WERI-Rb-1 (cell line): ENCODE measurements at regions not wholly inside any gene's neighbourhood (a gene's known extent, or its start where the extent isn't known, plus 50 kb on each side); places are given as distances from the start of the nearest gene placed in this dataset.

Source experiments
- DNase-seq: peaks from one replicate; pipeline ENCODE4 v3.0.0-alpha.2; 2020
- H3K27ac ChIP-seq: fragments of 250-450 bp; sonication (Bioruptor Pico); 2 replicates; pipeline ENCODE4 v1.5.1; 2020; ENCODE audit warnings: mild to moderate bottlenecking, moderate library complexity
- H3K27me3 ChIP-seq: fragments of 250-450 bp; sonication (Bioruptor Pico); 2 replicates; pipeline ENCODE4 v1.5.1; 2021; ENCODE audit warnings: mild to moderate bottlenecking, low read depth, moderate library complexity; ENCODE audit not compliant: insufficient read depth, severe bottlenecking
- H3K36me3 ChIP-seq: fragments of 250-450 bp; sonication (Bioruptor Pico); 2 replicates; pipeline ENCODE4 v1.5.1; 2020; ENCODE audit warnings: mild to moderate bottlenecking, moderate library complexity
- H3K4me3 ChIP-seq: 2 replicates; pipeline ENCODE4 v1.5.1; 2011; ENCODE audit warnings: low read depth, mild to moderate bottlenecking, control low read depth, low read length
- H3K9me3 ChIP-seq: fragments of 250-450 bp; sonication (Bioruptor Pico); 2 replicates; pipeline ENCODE4 v1.5.1; 2021; ENCODE audit warnings: mild to moderate bottlenecking, moderate library complexity; ENCODE audit not compliant: severe bottlenecking
- TF ChIP-seq, protein P1 (sequence below): IDR thresholded peaks from 2 replicates; pipeline ENCODE4 v1.5.1; 2011; ENCODE audit warnings: low read depth, mild to moderate bottlenecking, control low read depth, inconsistent platforms, low read length

DNA sequence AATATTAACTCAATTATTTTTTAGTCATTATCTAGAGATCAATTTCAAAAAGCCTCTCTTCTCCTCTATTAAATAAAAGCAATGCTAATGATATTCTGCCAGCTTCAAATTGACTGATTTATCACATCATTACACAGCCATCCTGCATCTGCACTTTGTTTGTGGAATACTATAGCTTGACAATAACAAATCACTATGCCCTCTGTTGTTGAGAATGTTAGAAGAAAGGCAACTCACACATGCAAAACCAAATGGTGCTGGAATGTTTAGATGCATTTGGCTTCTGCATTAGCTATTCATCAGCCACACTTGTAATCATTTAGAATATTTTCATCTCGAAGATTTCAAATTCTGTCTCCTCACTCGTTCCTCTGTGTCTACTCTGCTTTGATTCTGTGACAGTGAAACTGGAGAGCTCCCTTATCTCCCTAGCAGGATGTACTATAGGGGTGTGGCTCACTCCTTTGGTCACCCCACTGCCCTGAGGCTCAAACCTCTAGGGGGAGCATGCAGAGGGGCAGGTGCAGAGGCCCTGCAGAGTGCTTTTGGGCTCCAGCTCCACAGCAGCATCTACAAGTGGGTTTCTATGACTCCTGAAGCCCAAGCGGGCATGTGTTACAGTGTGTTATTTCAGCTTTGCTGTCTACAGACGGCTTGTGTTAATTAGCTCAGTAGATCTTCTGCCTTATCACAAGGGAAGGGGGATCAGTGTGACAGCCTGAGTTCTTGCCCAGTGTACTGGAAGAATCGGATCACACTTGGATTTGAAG, 454.1 kb upstream of the BCHE start:
- Histone ChIP-seq H3K27me3 (no peaks in the 10 kb centered on the region), H3K27ac (no peak overlapping the region), H3K9me3 (no peaks in the 10 kb centered on the region), H3K36me3 (no peaks in the 10 kb centered on the region), H3K4me3 (no peak overlapping the region)
- no peak for DNase-seq
- TF ChIP-seq, protein P1, sequence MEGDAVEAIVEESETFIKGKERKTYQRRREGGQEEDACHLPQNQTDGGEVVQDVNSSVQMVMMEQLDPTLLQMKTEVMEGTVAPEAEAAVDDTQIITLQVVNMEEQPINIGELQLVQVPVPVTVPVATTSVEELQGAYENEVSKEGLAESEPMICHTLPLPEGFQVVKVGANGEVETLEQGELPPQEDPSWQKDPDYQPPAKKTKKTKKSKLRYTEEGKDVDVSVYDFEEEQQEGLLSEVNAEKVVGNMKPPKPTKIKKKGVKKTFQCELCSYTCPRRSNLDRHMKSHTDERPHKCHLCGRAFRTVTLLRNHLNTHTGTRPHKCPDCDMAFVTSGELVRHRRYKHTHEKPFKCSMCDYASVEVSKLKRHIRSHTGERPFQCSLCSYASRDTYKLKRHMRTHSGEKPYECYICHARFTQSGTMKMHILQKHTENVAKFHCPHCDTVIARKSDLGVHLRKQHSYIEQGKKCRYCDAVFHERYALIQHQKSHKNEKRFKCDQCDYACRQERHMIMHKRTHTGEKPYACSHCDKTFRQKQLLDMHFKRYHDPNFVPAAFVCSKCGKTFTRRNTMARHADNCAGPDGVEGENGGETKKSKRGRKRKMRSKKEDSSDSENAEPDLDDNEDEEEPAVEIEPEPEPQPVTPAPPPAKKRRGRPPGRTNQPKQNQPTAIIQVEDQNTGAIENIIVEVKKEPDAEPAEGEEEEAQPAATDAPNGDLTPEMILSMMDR = no peak

DNA sequence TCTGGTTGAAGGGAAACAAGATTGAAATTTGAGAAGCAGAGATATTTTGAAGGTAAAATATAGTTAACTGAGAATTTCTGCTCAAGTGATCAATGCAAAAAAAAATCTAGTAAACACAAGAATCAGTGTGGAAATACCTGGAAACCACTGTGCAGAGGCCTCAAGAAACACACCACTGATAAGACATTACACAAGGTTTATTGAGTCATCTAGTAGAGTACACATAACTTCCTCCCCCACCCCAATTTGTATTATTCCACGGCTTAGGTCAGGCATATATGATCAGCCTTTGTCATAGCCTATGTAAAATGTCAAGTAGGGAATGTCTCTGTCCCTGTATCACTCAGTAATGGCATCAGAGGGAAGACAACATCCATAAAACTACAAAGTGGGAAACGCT, 447.8 kb upstream of the BCHE start:
- no peak for DNase-seq
- Histone ChIP-seq H3K36me3 (no peaks in the 10 kb centered on the region), H3K4me3 (no peak overlapping the region), H3K27me3 (no peaks in the 10 kb centered on the region), H3K27ac (no peak overlapping the region), H3K9me3 (no peaks in the 10 kb centered on the region)
- TF ChIP-seq, protein P1 = no peak

DNA sequence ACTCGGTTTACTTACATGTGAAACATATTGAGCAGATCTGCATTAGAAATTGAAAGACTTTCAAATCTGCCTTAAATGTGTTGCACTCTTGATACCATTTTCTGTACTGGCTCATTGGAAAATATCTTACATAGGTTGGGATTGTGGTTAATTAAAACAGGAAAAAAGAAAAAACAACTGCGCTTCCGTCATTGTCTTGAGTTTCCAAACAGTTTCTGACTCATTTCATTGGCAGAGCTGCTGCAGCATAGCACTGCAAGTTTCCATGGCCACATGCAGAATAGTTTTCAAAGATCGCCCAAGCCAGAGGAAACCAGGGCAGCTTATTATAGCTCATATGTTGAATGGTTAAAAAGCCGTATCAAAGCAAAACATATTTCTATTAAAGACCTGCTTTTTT, 446.6 kb upstream of the BCHE start:
- no peak for DNase-seq
- H3K9me3 ChIP-seq = no peaks in the 10 kb centered on the region
- H3K36me3 ChIP-seq = no peaks in the 10 kb centered on the region
- TF ChIP-seq, protein P1 = no peak
- H3K27me3 ChIP-seq = no peaks in the 10 kb centered on the region
- H3K4me3 ChIP-seq = no peak overlapping the region
- no peak overlapping the region for H3K27ac ChIP-seq

DNA sequence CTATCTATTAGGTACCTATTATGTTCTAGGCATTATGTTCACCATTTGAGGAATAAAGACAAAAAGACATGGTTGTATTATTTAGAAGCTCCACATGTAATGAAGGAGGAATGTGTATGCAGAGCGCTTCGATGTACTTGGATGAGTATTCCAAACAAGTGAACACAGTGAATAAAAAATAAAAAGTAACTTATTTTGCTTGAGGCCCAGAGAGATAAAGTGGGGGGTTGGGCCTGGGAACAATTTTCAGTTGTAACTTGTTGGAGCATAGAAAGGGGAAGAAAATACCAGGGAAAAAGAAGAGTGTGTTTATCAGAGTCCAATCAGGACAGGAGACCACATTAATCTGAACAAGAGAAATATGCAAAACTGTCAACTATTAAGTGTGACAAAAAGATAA, 445.7 kb upstream of the BCHE start:
- Histone ChIP-seq H3K9me3 (no peaks in the 10 kb centered on the region), H3K27me3 (no peaks in the 10 kb centered on the region), H3K36me3 (no peaks in the 10 kb centered on the region), H3K4me3 (no peak overlapping the region), H3K27ac (no peak overlapping the region)
- TF ChIP-seq, protein P1 = no peak
- DNase-seq = no peak

DNA sequence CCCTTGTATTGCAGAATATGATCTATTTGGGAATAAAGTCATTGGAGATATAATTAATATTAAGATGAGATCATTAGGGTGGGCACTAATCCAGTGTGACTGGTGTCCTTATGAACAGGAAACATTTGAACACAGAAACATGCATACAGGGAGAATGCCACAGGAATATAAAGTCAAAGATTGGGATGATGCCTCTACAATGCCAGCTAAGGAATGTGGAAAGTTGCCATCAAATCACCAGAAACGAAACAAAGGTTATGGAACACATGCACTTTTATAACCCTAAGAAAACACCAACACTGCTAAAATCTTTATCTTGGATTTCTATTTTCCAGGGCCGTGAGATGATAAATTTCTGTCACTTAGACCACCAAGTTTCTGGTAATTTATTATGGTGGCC, 442.4 kb upstream of the BCHE start:
- TF ChIP-seq, protein P1 = no peak
- no peaks in the 10 kb centered on the region for H3K9me3 ChIP-seq
- no peak overlapping the region for H3K4me3 ChIP-seq
- no peak for DNase-seq
- no peak overlapping the region for H3K27ac ChIP-seq
- H3K27me3 ChIP-seq = no peaks in the 10 kb centered on the region
- no peaks in the 10 kb centered on the region for H3K36me3 ChIP-seq

DNA sequence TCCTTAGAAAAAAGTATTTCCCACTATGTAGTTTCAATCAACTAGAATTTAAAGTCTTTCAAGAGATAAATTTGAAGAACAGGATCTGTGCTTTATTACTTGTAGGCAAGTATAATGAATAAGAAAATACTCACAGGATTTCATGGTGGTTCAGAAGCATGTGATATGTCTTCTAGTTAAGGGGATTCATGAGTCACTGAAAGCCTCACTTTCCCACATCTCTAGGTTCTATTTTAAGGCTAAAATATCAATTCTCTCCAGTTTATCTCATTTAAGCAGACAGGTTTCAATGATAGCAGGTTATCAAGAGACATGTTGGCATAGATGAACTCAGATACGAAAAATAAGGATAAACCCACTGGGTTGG, 437.8 kb upstream of the BCHE start:
- DNase-seq = no peak
- TF ChIP-seq, protein P1 = no peak
- Histone ChIP-seq H3K36me3 (no peaks in the 10 kb centered on the region), H3K27me3 (no peaks in the 10 kb centered on the region), H3K9me3 (no peaks in the 10 kb centered on the region), H3K4me3 (no peak overlapping the region), H3K27ac (no peak overlapping the region)
